ENCODE measurements at regions not wholly inside any gene's neighbourhood (a gene's known extent, or its start where the extent isn't known, plus 50 kb on each side); places are given as distances from the start of the nearest gene placed in this dataset.

- no peak for DNase-seq
- H3K27ac ChIP-seq: no peak overlapping the region
- TF ChIP-seq POLR2A (IDR thresholded peaks at IDR 0.05): no peak
- TF ChIP-seq, protein P1, sequence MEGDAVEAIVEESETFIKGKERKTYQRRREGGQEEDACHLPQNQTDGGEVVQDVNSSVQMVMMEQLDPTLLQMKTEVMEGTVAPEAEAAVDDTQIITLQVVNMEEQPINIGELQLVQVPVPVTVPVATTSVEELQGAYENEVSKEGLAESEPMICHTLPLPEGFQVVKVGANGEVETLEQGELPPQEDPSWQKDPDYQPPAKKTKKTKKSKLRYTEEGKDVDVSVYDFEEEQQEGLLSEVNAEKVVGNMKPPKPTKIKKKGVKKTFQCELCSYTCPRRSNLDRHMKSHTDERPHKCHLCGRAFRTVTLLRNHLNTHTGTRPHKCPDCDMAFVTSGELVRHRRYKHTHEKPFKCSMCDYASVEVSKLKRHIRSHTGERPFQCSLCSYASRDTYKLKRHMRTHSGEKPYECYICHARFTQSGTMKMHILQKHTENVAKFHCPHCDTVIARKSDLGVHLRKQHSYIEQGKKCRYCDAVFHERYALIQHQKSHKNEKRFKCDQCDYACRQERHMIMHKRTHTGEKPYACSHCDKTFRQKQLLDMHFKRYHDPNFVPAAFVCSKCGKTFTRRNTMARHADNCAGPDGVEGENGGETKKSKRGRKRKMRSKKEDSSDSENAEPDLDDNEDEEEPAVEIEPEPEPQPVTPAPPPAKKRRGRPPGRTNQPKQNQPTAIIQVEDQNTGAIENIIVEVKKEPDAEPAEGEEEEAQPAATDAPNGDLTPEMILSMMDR (IDR thresholded peaks at IDR 0.05): no peak
- WGBS, 2 donors: 86 to 92% methylated on average over 6 of the region's 6 CpGs
- no peaks in the 10 kb centered on the region for H3K9me3 ChIP-seq
- intact Hi-C loops (cut with DNase I): no loop called here
- H3K4me1 ChIP-seq: no peaks in the 10 kb centered on the region
- no peaks in the 10 kb centered on the region for H3K27me3 ChIP-seq
- no peaks in the 10 kb centered on the region for H3K36me3 ChIP-seq
- no peak overlapping the region for H3K4me3 ChIP-seq
Observed at GRCh38 chr2:196565982-196566381, 73.5 kb upstream of the CCDC150 start.

DNA sequence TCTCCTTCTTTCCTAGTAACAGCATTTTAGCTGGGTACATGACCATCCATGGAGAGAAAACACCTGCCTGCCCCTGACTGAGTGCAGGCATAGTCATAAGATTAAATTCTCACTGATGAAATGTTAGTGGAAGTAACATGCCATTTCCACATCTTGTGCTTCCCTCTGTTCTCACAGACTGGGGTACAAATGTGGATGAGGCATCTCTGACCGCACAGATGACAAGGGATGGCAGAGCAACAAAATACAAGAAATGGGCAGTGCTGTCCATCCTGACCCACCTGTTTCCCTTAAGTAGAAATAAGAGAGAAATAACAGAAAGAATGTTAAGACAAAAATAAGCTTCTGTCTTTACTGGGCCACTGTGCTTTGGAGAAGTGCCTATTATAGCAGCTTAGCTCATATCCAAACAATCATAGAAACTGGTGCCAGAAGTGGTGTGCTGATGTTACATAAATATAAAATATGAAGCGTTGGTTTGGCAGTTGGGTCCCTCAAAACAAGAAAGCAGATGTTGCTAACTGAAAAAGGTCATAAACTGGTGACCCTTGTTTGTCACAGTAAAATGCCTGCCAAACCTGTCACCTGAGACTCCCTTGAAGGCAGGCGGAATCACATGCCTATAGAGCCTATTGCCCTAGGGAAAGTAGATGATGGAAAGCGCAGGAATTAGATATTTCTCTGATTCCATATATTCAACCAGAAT lies 72.4 kb upstream of the CCDC150 start:
- no peak for TF ChIP-seq POLR2A (IDR thresholded peaks at IDR 0.05)
- TF ChIP-seq, protein P1 (IDR thresholded peaks at IDR 0.05): no peak
- Histone ChIP-seq H3K27me3 (no peaks in the 10 kb centered on the region), H3K9me3 (no peaks in the 10 kb centered on the region), H3K4me1 (no peaks in the 10 kb centered on the region), H3K36me3 (no peaks in the 10 kb centered on the region), H3K4me3 (no peak overlapping the region), H3K27ac (no peak overlapping the region)
- intact Hi-C loops (cut with DNase I): no loop called here
- no peak for DNase-seq
- 63 to 70% methylated on average over 4 of the region's 4 CpGs for WGBS, 2 donors

GRCh38 chr2:196568506-196568905 lies 71.0 kb upstream of the CCDC150 start:
- no peaks in the 10 kb centered on the region for H3K27me3 ChIP-seq
- H3K4me1 ChIP-seq: no peaks in the 10 kb centered on the region
- H3K4me3 ChIP-seq: no peak overlapping the region
- H3K27ac ChIP-seq: no peak overlapping the region
- intact Hi-C loops (cut with DNase I): no loop called here
- no peaks in the 10 kb centered on the region for H3K9me3 ChIP-seq
- H3K36me3 ChIP-seq: no peaks in the 10 kb centered on the region
- 88 to 89% methylated on average over 6 of the region's 6 CpGs for WGBS, 2 donors
- no peak for TF ChIP-seq POLR2A (IDR thresholded peaks at IDR 0.05)
- TF ChIP-seq, protein P1 (IDR thresholded peaks at IDR 0.05): no peak
- no peak for DNase-seq

DNA sequence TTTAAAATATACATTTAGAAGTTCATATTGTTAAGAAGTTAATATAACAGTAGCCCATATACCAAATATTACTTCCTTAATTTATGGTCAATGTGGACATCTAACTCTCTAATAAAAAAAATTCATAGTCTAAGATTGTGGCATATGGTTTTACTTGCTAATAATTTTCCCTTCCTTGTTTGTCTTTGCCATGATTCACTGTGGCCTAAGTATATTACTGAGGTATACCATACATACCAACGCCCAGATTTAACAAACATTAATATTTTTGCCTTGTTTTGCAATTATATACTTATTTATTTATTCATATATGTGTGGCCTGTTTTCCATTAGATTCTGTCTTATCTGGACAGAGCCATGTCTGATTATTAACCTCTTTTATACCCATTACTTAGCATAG lies 54.6 kb upstream of the CCDC150 start:
- TF ChIP-seq POLR2A (IDR thresholded peaks at IDR 0.05): no peak
- TF ChIP-seq, protein P1 (IDR thresholded peaks at IDR 0.05): no peak
- intact Hi-C loops (cut with DNase I): no loop called here
- H3K4me3 ChIP-seq: no peak overlapping the region
- H3K27ac ChIP-seq: no peak overlapping the region
- no peak for DNase-seq
- no peaks in the 10 kb centered on the region for H3K9me3 ChIP-seq
- no peaks in the 10 kb centered on the region for H3K36me3 ChIP-seq
- WGBS, 2 donors: 71 to 75% methylated on average over 1 of the region's 1 CpG
- peaks cover 0 to 15% (median 0%) of the 10 kb centered on the region in 4 donors for H3K27me3 ChIP-seq
- H3K4me1 ChIP-seq: peaks cover 0 to 9% (median 0%) of the 10 kb centered on the region in 3 donors

DNA sequence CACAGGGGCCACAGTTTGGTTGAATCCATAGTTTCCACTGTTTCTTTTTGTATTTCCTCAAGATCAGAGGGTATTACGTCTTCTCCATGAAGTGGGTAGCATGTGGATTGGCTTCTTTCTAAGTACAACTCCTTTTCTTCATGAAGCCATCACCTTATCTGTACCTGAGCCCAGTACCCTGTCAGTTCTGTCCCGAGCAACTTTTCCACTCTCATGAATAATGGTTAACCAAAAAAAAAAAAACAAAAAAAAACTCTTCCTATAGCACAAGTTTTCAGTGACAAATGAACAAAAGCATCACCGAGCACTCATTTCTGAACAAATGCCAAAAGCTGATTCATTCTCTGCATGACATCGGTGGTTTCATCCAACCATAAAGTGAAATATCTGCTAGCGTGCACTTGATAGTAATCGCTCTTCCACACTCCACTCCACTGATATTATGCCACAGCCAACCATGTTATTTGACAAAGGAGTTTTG lies 53.0 kb upstream of the CCDC150 start:
- H3K27ac ChIP-seq: no peak overlapping the region
- no peaks in the 10 kb centered on the region for H3K9me3 ChIP-seq
- WGBS, 2 donors: 19 to 33% methylated on average over 6 of the region's 6 CpGs
- peaks cover 0 to 30% (median 0%) of the 10 kb centered on the region in 4 donors for H3K27me3 ChIP-seq
- intact Hi-C loops (cut with DNase I): no loop called here
- TF ChIP-seq POLR2A (IDR thresholded peaks at IDR 0.05): no peak
- TF ChIP-seq, protein P1 (IDR thresholded peaks at IDR 0.05): no peak
- no peak for DNase-seq
- H3K36me3 ChIP-seq: no peaks in the 10 kb centered on the region
- H3K4me3 ChIP-seq: no peak overlapping the region
- peaks cover 0 to 14% (median 0%) of the 10 kb centered on the region in 3 donors for H3K4me1 ChIP-seq
